HepG2 (cell line): ENCODE measurements at regions not wholly inside any gene's neighbourhood (a gene's known extent, or its start where the extent isn't known, plus 50 kb on each side); places are given as distances from the start of the nearest gene placed in this dataset.

Source experiments
- ATF7 ChIP-seq, 2 experiments: fragments of 450-650 bp in 1 of 2; sonication (generic) in 1 of 2; formaldehyde crosslinking in 1 of 2; IDR thresholded peaks; 2 replicates each; pipeline versions ENCODE4 v1.4.0 to v1.6.1; 2016 to 2020; ENCODE audit warnings: antibody characterized with exemption in 1 of 2, mild to moderate bottlenecking in 1 of 2, missing genetic modification reagents in 1 of 2
- EEA1 ChIP-seq: sonication (generic); formaldehyde crosslinking; IDR thresholded peaks from 2 replicates; pipeline ENCODE4 v1.5.1; 2020; ENCODE audit warnings: mild to moderate bottlenecking, missing genetic modification reagents, borderline replicate concordance
- GABPB1 ChIP-seq: IDR thresholded peaks from 2 replicates; pipeline ENCODE4 v1.6.1; 2016; ENCODE audit warnings: mild to moderate bottlenecking, missing genetic modification reagents, moderate library complexity, missing compliant biosample characterization
- HDAC1 ChIP-seq: sonication (generic); formaldehyde crosslinking; IDR thresholded peaks from 2 replicates; pipeline ENCODE4 v1.5.1; 2020; ENCODE audit warnings: mild to moderate bottlenecking, missing genetic modification reagents
- HNRNPLL ChIP-seq: fragments of 200-400 bp; formaldehyde crosslinking; IDR thresholded peaks from 2 replicates; pipeline ENCODE4 v1.6.1; 2017; ENCODE audit warnings: mild to moderate bottlenecking, low read depth, low read length; ENCODE audit not compliant: poor library complexity, severe bottlenecking
- HOXA5 ChIP-seq: sonication (generic); formaldehyde crosslinking; IDR thresholded peaks from 2 replicates; pipeline ENCODE4 v1.4.0; 2020; ENCODE audit warnings: missing genetic modification reagents
- MAFK ChIP-seq, 2 experiments: IDR thresholded peaks in 1 of 2; conservative IDR thresholded peaks in 1 of 2; 2 replicates each; pipeline ENCODE4 v1.6.1; 2011; ENCODE audit warnings: improper control_type of control experiment in 2 of 2, low read length in 2 of 2
- SMC3 ChIP-seq: IDR thresholded peaks from 2 replicates; pipeline ENCODE4 v1.6.1; 2011; ENCODE audit warnings: low read length, improper control_type of control experiment
- SMYD3 ChIP-seq: sonication (generic); formaldehyde crosslinking; IDR thresholded peaks from 2 replicates; pipeline ENCODE4 v1.8.1; 2023; ENCODE audit warnings: mild to moderate bottlenecking, missing genetic modification reagents
- SOX13 ChIP-seq, 3 experiments: fragments of 450-650 bp in 1 of 3; sonication (generic) in 1 of 3; formaldehyde crosslinking in 1 of 3; IDR thresholded peaks in 2 of 3; conservative IDR thresholded peaks in 1 of 3; 2 replicates each; pipeline versions ENCODE4 v1.5.0 to v1.6.1; 2016 to 2020; ENCODE audit warnings: antibody characterized with exemption in 1 of 3, mild to moderate bottlenecking in 1 of 3, missing compliant biosample characterization in 1 of 3, missing genetic modification reagents in 1 of 3, moderate library complexity in 1 of 3
- U2AF2 ChIP-seq: fragments of 200-400 bp; formaldehyde crosslinking; IDR thresholded peaks from 2 replicates; pipeline ENCODE4 v1.6.1; 2017; ENCODE audit warnings: low read depth, mild to moderate bottlenecking, low read length
- ZC3H13 ChIP-seq: sonication (generic); formaldehyde crosslinking; IDR thresholded peaks from 2 replicates; pipeline ENCODE4 v1.8.1; 2023; ENCODE audit warnings: mild to moderate bottlenecking, missing genetic modification reagents, moderate library complexity
- ZFP1 ChIP-seq: IDR thresholded peaks from 2 replicates; pipeline ENCODE4 v1.6.1; 2016
- ZFY ChIP-seq: sonication (generic); formaldehyde crosslinking; IDR thresholded peaks from 2 replicates; pipeline ENCODE4 v1.4.0; 2020; ENCODE audit warnings: missing genetic modification reagents
- ZIK1 ChIP-seq: sonication (generic); formaldehyde crosslinking; IDR thresholded peaks from 2 replicates; pipeline ENCODE4 v1.5.0; 2020; ENCODE audit warnings: mild to moderate bottlenecking, low read depth, missing genetic modification reagents, borderline replicate concordance
- ZNF510 ChIP-seq: sonication (generic); formaldehyde crosslinking; IDR thresholded peaks from 2 replicates; pipeline ENCODE4 v1.4.0; 2020; ENCODE audit warnings: low read depth, mild to moderate bottlenecking, missing genetic modification reagents
- TF ChIP-seq, protein P1 (sequence below): sonication (generic); formaldehyde crosslinking; conservative IDR thresholded peaks from 2 replicates; pipeline ENCODE4 v1.5.0; 2020; ENCODE audit warnings: missing genetic modification reagents
- TF ChIP-seq, protein P2 (sequence below): sonication (generic); formaldehyde crosslinking; IDR thresholded peaks from 2 replicates; pipeline ENCODE4 v1.5.0; 2020; ENCODE audit warnings: missing genetic modification reagents
- TF ChIP-seq, protein P3 (sequence below): sonication (generic); formaldehyde crosslinking; IDR thresholded peaks from 2 replicates; pipeline ENCODE4 v1.8.0; 2022; ENCODE audit warnings: low read depth, missing genetic modification reagents
- TF ChIP-seq, protein P4 (sequence below): sonication (generic); formaldehyde crosslinking; IDR thresholded peaks from 2 replicates; pipeline ENCODE4 v1.5.0; 2020; ENCODE audit warnings: mild to moderate bottlenecking, missing genetic modification reagents
- TF ChIP-seq, protein P5 (sequence below): sonication (generic); formaldehyde crosslinking; IDR thresholded peaks from 2 replicates; pipeline ENCODE4 v1.4.0; 2020; ENCODE audit warnings: missing genetic modification reagents

DNA sequence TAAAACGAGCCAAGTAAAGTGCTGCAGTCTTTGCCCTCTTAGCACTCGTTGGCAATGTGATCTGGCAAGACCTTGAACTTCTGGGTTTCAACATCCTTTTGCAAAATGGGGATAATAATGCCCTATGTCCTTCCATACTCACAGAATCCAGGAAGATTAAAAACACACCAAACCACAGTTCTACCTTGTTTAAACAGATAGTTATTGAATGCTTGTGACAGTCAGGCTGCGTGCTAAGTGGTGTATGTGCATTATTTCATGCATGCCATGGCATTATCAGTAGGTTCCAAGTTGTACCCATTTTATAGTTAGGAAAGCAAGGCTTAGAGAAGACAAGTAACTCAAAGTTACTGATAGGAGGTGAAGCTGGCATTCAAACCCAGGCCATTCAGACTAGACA is 308.6 kb upstream of the PROX1 start (continued):
- TF ChIP-seq ZFY (CRISPR knock-in tag) (no peak), HNRNPLL (no peak), ZC3H13 (CRISPR knock-in tag) (no peak), ATF7 (IDR thresholded peaks at IDR 0.05) (no peak), ATF7 (CRISPR knock-in tag; IDR thresholded peaks at IDR 0.05) (no peak), ZNF510 (no peak), U2AF2 (no peak), EEA1 (CRISPR knock-in tag) (no peak), GABPB1 (CRISPR knock-in tag) (no peak), HDAC1 (CRISPR knock-in tag) (no peak), SOX13 (IDR thresholded peaks at IDR 0.05) (no peak), SOX13 (CRISPR knock-in tag; conservative IDR thresholded peaks at IDR 0.05 in 1 of 2, IDR thresholded peaks at IDR 0.05 in 1 of 2) (peak in 1 of 2 experiments; percentile 60; a peak in 2 of 4 replicates), ZFP1 (CRISPR knock-in tag) (no peak), ZIK1 (CRISPR knock-in tag) (no peak), SMYD3 (CRISPR knock-in tag) (no peak), SMC3 (no peak), MAFK (conservative IDR thresholded peaks at IDR 0.05 in 1 of 2, IDR thresholded peaks at IDR 0.05 in 1 of 2; ENCODE audit: low read length in 2 of 2) (no peak), HOXA5 (CRISPR knock-in tag) (no peak)
- TF ChIP-seq, protein P1, sequence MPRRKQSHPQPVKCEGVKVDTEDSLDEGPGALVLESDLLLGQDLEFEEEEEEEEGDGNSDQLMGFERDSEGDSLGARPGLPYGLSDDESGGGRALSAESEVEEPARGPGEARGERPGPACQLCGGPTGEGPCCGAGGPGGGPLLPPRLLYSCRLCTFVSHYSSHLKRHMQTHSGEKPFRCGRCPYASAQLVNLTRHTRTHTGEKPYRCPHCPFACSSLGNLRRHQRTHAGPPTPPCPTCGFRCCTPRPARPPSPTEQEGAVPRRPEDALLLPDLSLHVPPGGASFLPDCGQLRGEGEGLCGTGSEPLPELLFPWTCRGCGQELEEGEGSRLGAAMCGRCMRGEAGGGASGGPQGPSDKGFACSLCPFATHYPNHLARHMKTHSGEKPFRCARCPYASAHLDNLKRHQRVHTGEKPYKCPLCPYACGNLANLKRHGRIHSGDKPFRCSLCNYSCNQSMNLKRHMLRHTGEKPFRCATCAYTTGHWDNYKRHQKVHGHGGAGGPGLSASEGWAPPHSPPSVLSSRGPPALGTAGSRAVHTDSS (CRISPR knock-in tag), result no peak
- TF ChIP-seq, protein P2, sequence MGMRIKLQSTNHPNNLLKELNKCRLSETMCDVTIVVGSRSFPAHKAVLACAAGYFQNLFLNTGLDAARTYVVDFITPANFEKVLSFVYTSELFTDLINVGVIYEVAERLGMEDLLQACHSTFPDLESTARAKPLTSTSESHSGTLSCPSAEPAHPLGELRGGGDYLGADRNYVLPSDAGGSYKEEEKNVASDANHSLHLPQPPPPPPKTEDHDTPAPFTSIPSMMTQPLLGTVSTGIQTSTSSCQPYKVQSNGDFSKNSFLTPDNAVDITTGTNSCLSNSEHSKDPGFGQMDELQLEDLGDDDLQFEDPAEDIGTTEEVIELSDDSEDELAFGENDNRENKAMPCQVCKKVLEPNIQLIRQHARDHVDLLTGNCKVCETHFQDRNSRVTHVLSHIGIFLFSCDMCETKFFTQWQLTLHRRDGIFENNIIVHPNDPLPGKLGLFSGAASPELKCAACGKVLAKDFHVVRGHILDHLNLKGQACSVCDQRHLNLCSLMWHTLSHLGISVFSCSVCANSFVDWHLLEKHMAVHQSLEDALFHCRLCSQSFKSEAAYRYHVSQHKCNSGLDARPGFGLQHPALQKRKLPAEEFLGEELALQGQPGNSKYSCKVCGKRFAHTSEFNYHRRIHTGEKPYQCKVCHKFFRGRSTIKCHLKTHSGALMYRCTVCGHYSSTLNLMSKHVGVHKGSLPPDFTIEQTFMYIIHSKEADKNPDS (CRISPR knock-in tag), result no peak
- TF ChIP-seq, protein P3, sequence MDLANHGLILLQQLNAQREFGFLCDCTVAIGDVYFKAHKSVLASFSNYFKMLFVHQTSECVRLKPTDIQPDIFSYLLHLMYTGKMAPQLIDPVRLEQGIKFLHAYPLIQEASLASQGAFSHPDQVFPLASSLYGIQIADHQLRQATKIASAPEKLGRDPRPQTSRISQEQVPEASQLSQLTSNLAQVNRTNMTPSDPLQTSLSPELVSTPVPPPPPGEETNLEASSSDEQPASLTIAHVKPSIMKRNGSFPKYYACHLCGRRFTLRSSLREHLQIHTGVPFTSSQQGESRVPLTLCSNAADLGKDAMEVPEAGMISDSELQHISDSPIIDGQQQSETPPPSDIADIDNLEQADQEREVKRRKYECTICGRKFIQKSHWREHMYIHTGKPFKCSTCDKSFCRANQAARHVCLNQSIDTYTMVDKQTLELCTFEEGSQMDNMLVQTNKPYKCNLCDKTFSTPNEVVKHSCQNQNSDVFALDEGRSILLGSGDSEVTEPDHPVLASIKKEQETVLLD (CRISPR knock-in tag), result no peak
- TF ChIP-seq, protein P4, sequence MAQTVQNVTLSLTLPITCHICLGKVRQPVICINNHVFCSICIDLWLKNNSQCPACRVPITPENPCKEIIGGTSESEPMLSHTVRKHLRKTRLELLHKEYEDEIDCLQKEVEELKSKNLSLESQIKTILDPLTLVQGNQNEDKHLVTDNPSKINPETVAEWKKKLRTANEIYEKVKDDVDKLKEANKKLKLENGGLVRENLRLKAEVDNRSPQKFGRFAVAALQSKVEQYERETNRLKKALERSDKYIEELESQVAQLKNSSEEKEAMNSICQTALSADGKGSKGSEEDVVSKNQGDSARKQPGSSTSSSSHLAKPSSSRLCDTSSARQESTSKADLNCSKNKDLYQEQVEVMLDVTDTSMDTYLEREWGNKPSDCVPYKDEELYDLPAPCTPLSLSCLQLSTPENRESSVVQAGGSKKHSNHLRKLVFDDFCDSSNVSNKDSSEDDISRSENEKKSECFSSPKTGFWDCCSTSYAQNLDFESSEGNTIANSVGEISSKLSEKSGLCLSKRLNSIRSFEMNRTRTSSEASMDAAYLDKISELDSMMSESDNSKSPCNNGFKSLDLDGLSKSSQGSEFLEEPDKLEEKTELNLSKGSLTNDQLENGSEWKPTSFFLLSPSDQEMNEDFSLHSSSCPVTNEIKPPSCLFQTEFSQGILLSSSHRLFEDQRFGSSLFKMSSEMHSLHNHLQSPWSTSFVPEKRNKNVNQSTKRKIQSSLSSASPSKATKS (CRISPR knock-in tag), result no peak
- TF ChIP-seq, protein P5, sequence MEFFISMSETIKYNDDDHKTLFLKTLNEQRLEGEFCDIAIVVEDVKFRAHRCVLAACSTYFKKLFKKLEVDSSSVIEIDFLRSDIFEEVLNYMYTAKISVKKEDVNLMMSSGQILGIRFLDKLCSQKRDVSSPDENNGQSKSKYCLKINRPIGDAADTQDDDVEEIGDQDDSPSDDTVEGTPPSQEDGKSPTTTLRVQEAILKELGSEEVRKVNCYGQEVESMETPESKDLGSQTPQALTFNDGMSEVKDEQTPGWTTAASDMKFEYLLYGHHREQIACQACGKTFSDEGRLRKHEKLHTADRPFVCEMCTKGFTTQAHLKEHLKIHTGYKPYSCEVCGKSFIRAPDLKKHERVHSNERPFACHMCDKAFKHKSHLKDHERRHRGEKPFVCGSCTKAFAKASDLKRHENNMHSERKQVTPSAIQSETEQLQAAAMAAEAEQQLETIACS (CRISPR knock-in tag), result no peak
